ENCODE measurements at regions not wholly inside any gene's neighbourhood (a gene's known extent, or its start where the extent isn't known, plus 50 kb on each side); places are given as distances from the start of the nearest gene placed in this dataset.

DNA sequence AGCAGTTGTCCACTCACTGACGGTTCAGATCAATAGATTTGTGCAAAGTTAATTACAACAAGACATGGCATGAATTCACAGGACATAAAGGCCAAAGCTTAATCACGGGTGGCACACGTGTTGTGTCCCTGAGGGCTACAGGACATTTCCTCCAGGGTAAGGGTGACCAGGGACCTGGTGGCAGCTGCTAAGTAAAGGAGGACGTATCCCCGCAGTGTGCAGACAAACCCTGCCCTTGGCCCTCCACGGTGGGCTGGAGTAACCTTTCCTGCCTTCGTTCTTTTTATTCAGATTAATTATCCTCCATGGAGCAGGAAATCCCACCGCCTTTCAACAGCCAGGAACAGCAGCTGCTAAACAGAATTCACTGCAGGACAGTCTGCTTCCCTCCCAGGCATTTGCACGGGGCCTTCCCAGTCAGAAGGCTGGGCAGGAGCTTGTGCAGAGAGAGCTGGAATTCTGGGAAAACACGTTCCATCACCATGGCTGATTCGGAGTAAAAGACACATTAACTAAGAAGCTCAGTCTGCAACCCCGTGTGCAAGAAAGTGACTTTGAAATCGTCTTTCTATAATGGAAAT lies 289.9 kb upstream of the SFSWAP start:
- TF ChIP-seq RAD21 (conservative IDR thresholded peaks at IDR 0.05) (no peak), EZH2 (IDR thresholded peaks at IDR 0.05; ENCODE audit: borderline replicate concordance, insufficient read depth, low read length, poor library complexity, severe bottlenecking) (no peak), EP300 (conservative IDR thresholded peaks at IDR 0.05; ENCODE audit: poor library complexity, severe bottlenecking) (no peak), POLR2AphosphoS5 (IDR thresholded peaks at IDR 0.05) (no peak), MXI1 (conservative IDR thresholded peaks at IDR 0.05; ENCODE audit: poor library complexity, severe bottlenecking) (no peak)
- no peaks in the 10 kb centered on the region for H3K36me3 ChIP-seq (ENCODE audit: insufficient read depth, low read length)
- no peak overlapping the region for H3K4me2 ChIP-seq (ENCODE audit: low read length)
- H3K27ac ChIP-seq (ENCODE audit: low read length) = no peak overlapping the region
- H4K20me1 ChIP-seq (ENCODE audit: insufficient read depth) = no peaks in the 10 kb centered on the region
- no peaks in the 10 kb centered on the region for H3K27me3 ChIP-seq (ENCODE audit: insufficient read depth, low read depth, low read length)
- H3K79me2 ChIP-seq (replicated peaks; ENCODE audit: insufficient read depth, low read length) = no peaks in the 10 kb centered on the region
- H2AFZ ChIP-seq (ENCODE audit: low read depth, low read length) = no peak overlapping the region
- no peaks in the 10 kb centered on the region for H3F3A ChIP-seq (ENCODE audit: insufficient read depth, low read length, poor library complexity, severe bottlenecking)
- peaks cover 6% of the 10 kb centered on the region for H3K9me3 ChIP-seq (ENCODE audit: low read length)
- H3K9ac ChIP-seq (ENCODE audit: low read length) = no peak overlapping the region
- no peaks in the 10 kb centered on the region for H3K9me2 ChIP-seq (ENCODE audit: insufficient read depth, low read length)
- no peak overlapping the region for H3K4me3 ChIP-seq (ENCODE audit: low read length)

DNA sequence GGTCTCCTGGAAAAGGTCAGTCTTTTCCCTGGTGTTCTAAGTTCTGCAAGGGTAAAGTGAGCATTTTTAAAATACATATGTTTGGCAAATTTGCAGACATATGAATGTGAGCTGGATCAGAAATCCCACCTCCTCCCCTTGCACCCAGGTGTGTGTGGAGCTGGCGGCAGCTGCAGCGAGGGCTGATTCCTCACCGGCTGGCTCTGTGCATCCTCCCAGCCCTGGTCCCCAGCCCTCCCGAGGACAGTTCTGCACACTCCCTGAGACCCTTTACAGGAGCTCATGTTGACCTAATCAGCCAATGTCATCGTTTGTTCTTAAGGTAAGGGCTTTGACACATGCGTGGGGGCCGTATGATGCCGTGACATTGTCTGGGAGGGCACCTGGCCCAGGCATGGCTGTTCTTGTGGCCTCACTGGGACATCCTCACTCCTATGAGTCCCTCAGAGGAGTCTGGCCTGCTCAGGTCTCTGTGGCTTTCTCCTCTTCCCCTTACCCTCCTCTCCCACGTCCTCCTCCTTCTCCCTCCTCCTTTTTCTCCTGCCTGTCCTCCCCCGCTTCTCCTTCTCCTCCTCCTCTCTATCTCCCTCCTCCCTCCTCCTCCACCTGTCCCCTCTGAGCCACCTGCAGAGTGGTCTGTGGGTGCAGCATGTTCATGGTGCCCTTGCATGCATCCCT lies 289.2 kb upstream of the SFSWAP start:
- no peak overlapping the region for H3K27ac ChIP-seq (ENCODE audit: low read length)
- H3K36me3 ChIP-seq (ENCODE audit: insufficient read depth, low read length) = no peaks in the 10 kb centered on the region
- H3K27me3 ChIP-seq (ENCODE audit: insufficient read depth, low read depth, low read length) = no peaks in the 10 kb centered on the region
- H3K9me3 ChIP-seq (ENCODE audit: low read length) = peaks cover 6% of the 10 kb centered on the region
- H4K20me1 ChIP-seq (ENCODE audit: insufficient read depth) = no peaks in the 10 kb centered on the region
- no peaks in the 10 kb centered on the region for H3F3A ChIP-seq (ENCODE audit: insufficient read depth, low read length, poor library complexity, severe bottlenecking)
- no peak for TF ChIP-seq CTCF (IDR thresholded peaks at IDR 0.05; ENCODE audit: poor library complexity, severe bottlenecking)
- no peak for TF ChIP-seq EP300 (conservative IDR thresholded peaks at IDR 0.05; ENCODE audit: poor library complexity, severe bottlenecking)
- TF ChIP-seq POLR2AphosphoS5 (IDR thresholded peaks at IDR 0.05) = no peak
- no peak for TF ChIP-seq MXI1 (conservative IDR thresholded peaks at IDR 0.05; ENCODE audit: poor library complexity, severe bottlenecking)
- no peak for TF ChIP-seq RAD21 (conservative IDR thresholded peaks at IDR 0.05)
- TF ChIP-seq, protein P1, sequence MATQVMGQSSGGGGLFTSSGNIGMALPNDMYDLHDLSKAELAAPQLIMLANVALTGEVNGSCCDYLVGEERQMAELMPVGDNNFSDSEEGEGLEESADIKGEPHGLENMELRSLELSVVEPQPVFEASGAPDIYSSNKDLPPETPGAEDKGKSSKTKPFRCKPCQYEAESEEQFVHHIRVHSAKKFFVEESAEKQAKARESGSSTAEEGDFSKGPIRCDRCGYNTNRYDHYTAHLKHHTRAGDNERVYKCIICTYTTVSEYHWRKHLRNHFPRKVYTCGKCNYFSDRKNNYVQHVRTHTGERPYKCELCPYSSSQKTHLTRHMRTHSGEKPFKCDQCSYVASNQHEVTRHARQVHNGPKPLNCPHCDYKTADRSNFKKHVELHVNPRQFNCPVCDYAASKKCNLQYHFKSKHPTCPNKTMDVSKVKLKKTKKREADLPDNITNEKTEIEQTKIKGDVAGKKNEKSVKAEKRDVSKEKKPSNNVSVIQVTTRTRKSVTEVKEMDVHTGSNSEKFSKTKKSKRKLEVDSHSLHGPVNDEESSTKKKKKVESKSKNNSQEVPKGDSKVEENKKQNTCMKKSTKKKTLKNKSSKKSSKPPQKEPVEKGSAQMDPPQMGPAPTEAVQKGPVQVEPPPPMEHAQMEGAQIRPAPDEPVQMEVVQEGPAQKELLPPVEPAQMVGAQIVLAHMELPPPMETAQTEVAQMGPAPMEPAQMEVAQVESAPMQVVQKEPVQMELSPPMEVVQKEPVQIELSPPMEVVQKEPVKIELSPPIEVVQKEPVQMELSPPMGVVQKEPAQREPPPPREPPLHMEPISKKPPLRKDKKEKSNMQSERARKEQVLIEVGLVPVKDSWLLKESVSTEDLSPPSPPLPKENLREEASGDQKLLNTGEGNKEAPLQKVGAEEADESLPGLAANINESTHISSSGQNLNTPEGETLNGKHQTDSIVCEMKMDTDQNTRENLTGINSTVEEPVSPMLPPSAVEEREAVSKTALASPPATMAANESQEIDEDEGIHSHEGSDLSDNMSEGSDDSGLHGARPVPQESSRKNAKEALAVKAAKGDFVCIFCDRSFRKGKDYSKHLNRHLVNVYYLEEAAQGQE (IDR thresholded peaks at IDR 0.05; ENCODE audit: borderline replicate concordance) = no peak
- no peak for TF ChIP-seq SMC3 (conservative IDR thresholded peaks at IDR 0.05; ENCODE audit: poor library complexity)
- no peak for TF ChIP-seq EZH2 (IDR thresholded peaks at IDR 0.05; ENCODE audit: borderline replicate concordance, insufficient read depth, low read length, poor library complexity, severe bottlenecking)
- no peak for TF ChIP-seq TAF1 (IDR thresholded peaks at IDR 0.05; ENCODE audit: low read depth)
- H3K4me3 ChIP-seq (ENCODE audit: low read length) = no peak overlapping the region
- no peaks in the 10 kb centered on the region for H3K79me2 ChIP-seq (replicated peaks; ENCODE audit: insufficient read depth, low read length)
- H2AFZ ChIP-seq (ENCODE audit: low read depth, low read length) = no peak overlapping the region
- no peak overlapping the region for H3K9ac ChIP-seq (ENCODE audit: low read length)
- H3K9me2 ChIP-seq (ENCODE audit: insufficient read depth, low read length) = no peaks in the 10 kb centered on the region
- no peak overlapping the region for H3K4me2 ChIP-seq (ENCODE audit: low read length)

All from neural cell (in vitro differentiated cells).